ENCODE measurements at regions not wholly inside any gene's neighbourhood (a gene's known extent, or its start where the extent isn't known, plus 50 kb on each side); places are given as distances from the start of the nearest gene placed in this dataset.

- no peaks in the 10 kb centered on the region for H3K4me1 ChIP-seq (ENCODE audit: control insufficient read depth, insufficient read depth, low read length)
- no peaks in the 10 kb centered on the region for H4K20me1 ChIP-seq (ENCODE audit: control insufficient read depth, insufficient read depth)
- H3K79me2 ChIP-seq (ENCODE audit: control insufficient read depth, insufficient read depth, low read length), result no peaks in the 10 kb centered on the region
- in situ Hi-C loops (cut with MboI), result no loop called here
- DNase-seq (ENCODE audit: low read depth, low spot score) (no peak), ATAC-seq (peak; percentile 99), FAIRE-seq (no peak)
- H3K9me3 ChIP-seq (replicated peaks; ENCODE audit: control insufficient read depth, insufficient read depth, low read length), result no peaks in the 10 kb centered on the region
- 0% methylated on average over 2 of the region's 2 CpGs for WGBS (ENCODE audit: insufficient coverage, insufficient replicate concordance, low lambda C conversion rate, missing lambda C conversion rate)
- POLR2A ChIA-PET, result interaction anchor here (1.0 to 1.7 kb wide), 7 partner anchors 10 to 72 kb away, joined by 3 to 5 read pairs (median 3); no protein-coding TSS in a partner anchor
- no peaks in the 10 kb centered on the region for H3K27me3 ChIP-seq (replicated peaks in 1 of 2; ENCODE audit: control insufficient read depth in 2 of 2, insufficient read depth in 2 of 2, low read length in 1 of 2)
- no peak overlapping the region for H3K9ac ChIP-seq (ENCODE audit: control insufficient read depth, insufficient read depth, low read length)
- RAD21 ChIA-PET (ENCODE audit: unreplicated experiment), result interaction anchor here (0.8 to 3.7 kb wide), 4 partner anchors 9 to 28 kb away, joined by 3 to 20 read pairs (median 4); no protein-coding TSS in a partner anchor
- H3K4me2 ChIP-seq (ENCODE audit: control insufficient read depth, insufficient read depth), result no peak overlapping the region
- H3K4me3 ChIP-seq, result no peak overlapping the region
- BruUV-seq (replicated peaks), result no TSS peak
- CTCF ChIA-PET, result interaction anchor here (0.9 to 1.9 kb wide), 6 partner anchors 10 to 84 kb away, joined by 3 to 6 read pairs (median 4); no protein-coding TSS in a partner anchor
- H2AFZ ChIP-seq (ENCODE audit: control insufficient read depth, low read depth, low read length), result no peak overlapping the region
- intact Hi-C loops (cut with micrococcal nuclease; ENCODE audit: unreplicated experiment), result no loop called here
- SMC1A ChIA-PET (ENCODE audit: uncharacterized antibody, unreplicated experiment), result interaction anchor here (1.0 to 4.3 kb wide), 13 partner anchors 9 to 344 kb away, joined by 3 to 30 read pairs (median 9); no protein-coding TSS in a partner anchor
- H3K36me3 ChIP-seq (ENCODE audit: control insufficient read depth in 2 of 2, insufficient read depth in 2 of 2, low read length in 1 of 2), result no peaks in the 10 kb centered on the region
- no peak overlapping the region for H3K27ac ChIP-seq (ENCODE audit: control insufficient read depth, insufficient read depth)
- TF ChIP-seq MLLT1 (IDR thresholded peaks at IDR 0.05) (0 out of 2 replicates have a peak, but pooled peaks have one; percentile 46), GABPA (IDR thresholded peaks at IDR 0.05; ENCODE audit: low read depth) (no peak), SREBF1 (IDR thresholded peaks at IDR 0.05; ENCODE audit: low read length) (no peak), NFIC (IDR thresholded peaks at IDR 0.05; ENCODE audit: low read depth, low read length) (no peak), SMC3 (IDR thresholded peaks at IDR 0.05; ENCODE audit: borderline replicate concordance, low read length) (no peak), CHD4 (IDR thresholded peaks at IDR 0.05) (no peak), PAX5 (IDR thresholded peaks at IDR 0.05; ENCODE audit: borderline replicate concordance, low read depth, low read length) (peak; percentile 97), IRF4 (IDR thresholded peaks at IDR 0.05; ENCODE audit: low read depth, low read length) (0 out of 2 replicates have a peak, but pooled peaks have one; percentile 25), RAD21 (IDR thresholded peaks at IDR 0.05; ENCODE audit: insufficient read depth, low read depth, low read length) (no peak), SRF (IDR thresholded peaks at IDR 0.05; ENCODE audit: low read depth in 2 of 2, low read length in 2 of 2) (no peak), CHD1 (IDR thresholded peaks at IDR 0.05; ENCODE audit: low read depth, low read length) (no peak), BHLHE40 (IDR thresholded peaks at IDR 0.05; ENCODE audit: borderline replicate concordance in 1 of 2, low read depth in 2 of 2, low read length in 1 of 2) (0 out of 4 replicates have a peak, but pooled peaks of 1 of the 2 experiments have one; percentile 11), CBX5 (IDR thresholded peaks at IDR 0.05; ENCODE audit: low read depth) (no peak), ZBTB4 (CRISPR knock-in tag; IDR thresholded peaks at IDR 0.05) (no peak), CREM (IDR thresholded peaks at IDR 0.05; ENCODE audit: low read depth) (0 out of 2 replicates have a peak, but pooled peaks have one; percentile 39), SIX5 (IDR thresholded peaks at IDR 0.05; ENCODE audit: low read depth, low read length, severe bottlenecking) (no peak), SMAD5 (IDR thresholded peaks at IDR 0.05; ENCODE audit: low read depth) (no peak), JUNB (IDR thresholded peaks at IDR 0.05) (0 out of 2 replicates have a peak, but pooled peaks have one; percentile 24), EED (IDR thresholded peaks at IDR 0.05; ENCODE audit: low read depth) (no peak), HSF1 (IDR thresholded peaks at IDR 0.05; ENCODE audit: low read depth, low read length) (no peak)
Measured at GRCh38 chr12:4191642-4192041, 81.9 kb upstream of the CCND2 start.
